CD4-positive, alpha-beta T cell (primary cell): ENCODE measurements at regions not wholly inside any gene's neighbourhood (a gene's known extent, or its start where the extent isn't known, plus 50 kb on each side); places are given as distances from the start of the nearest gene placed in this dataset.

Source experiments
- ATAC-seq: fragments of 200-7000 bp; cut with Tn5 transposase; one replicate; pipeline ENCODE4 v1.10.0; 2022; ENCODE audit warnings: mild to moderate bottlenecking; ENCODE audit not compliant: poor library complexity
- CTCF ChIA-PET: fragments of 350-600 bp; sonication (Branson Sonifier 250); formaldehyde crosslinking; loops from one replicate; lab custom pipeline; 2021; ENCODE audit warnings: antibody characterized with exemption, inconsistent platforms; lab: Charles Lee
- POLR2A ChIA-PET: fragments of 350-600 bp; sonication (Branson Sonifier 250); formaldehyde crosslinking; loops from one replicate; lab custom pipeline; 2021; ENCODE audit warnings: antibody characterized with exemption, inconsistent platforms; lab: Charles Lee
- DNase-seq, 14 experiments: peaks; one replicate each; pipeline ENCODE4 v3.0.0-alpha.2; 2013 to 2020; ENCODE audit warnings: mixed read lengths in 2 of 14
- H3K27ac ChIP-seq, 2 donors: one replicate each; pipeline versions ENCODE4 v1.5.1 to v1.7.0; 2013; ENCODE audit warnings: low read length in 2 of 2, low read depth in 1 of 2, mild to moderate bottlenecking in 1 of 2
- H3K27me3 ChIP-seq, 2 experiments: 1 replicate in 1 of 2; 2 replicates in 1 of 2; pipeline versions ENCODE4 v1.6.1 to v1.7.0; 2013; ENCODE audit warnings: low read length in 2 of 2, control low read depth in 1 of 2, mild to moderate bottlenecking in 1 of 2, moderate library complexity in 1 of 2; ENCODE audit not compliant: insufficient read depth in 2 of 2, control insufficient read depth in 1 of 2
- H3K36me3 ChIP-seq: one replicate; pipeline ENCODE4 v1.6.1; 2013; ENCODE audit warnings: low read length, control low read depth; ENCODE audit not compliant: insufficient read depth
- H3K4me1 ChIP-seq: one replicate; pipeline ENCODE4 v1.6.1; 2013; ENCODE audit warnings: low read length, control low read depth; ENCODE audit not compliant: insufficient read depth
- H3K4me3 ChIP-seq: one replicate; pipeline ENCODE4 v1.5.1; 2013; ENCODE audit warnings: mild to moderate bottlenecking, low read length, moderate library complexity
- H3K9me3 ChIP-seq, 2 experiments: 1 replicate in 1 of 2; 2 replicates in 1 of 2; pipeline versions ENCODE4 v1.6.1 to v1.7.0; 2013; ENCODE audit warnings: low read length in 2 of 2, mild to moderate bottlenecking in 2 of 2, control low read depth in 1 of 2, moderate library complexity in 1 of 2; ENCODE audit not compliant: control insufficient read depth in 1 of 2, insufficient read depth in 1 of 2
- H3K27ac Mint-ChIP-seq: one replicate; pipeline ENCODE4 v1.8.0; 2020; ENCODE audit warnings: mixed read lengths
- H3K27me3 Mint-ChIP-seq: one replicate; pipeline ENCODE4 v1.8.0; 2021; ENCODE audit warnings: mixed read lengths
- H3K36me3 Mint-ChIP-seq: one replicate; pipeline ENCODE4 v1.8.0; 2021; ENCODE audit warnings: low read depth, mixed read lengths
- H3K4me1 Mint-ChIP-seq: one replicate; pipeline ENCODE4 v1.8.0; 2021; ENCODE audit warnings: low read depth, mixed read lengths
- H3K4me3 Mint-ChIP-seq: one replicate; pipeline ENCODE4 v1.8.0; 2020; ENCODE audit warnings: mild to moderate bottlenecking, mixed read lengths
- H3K9me3 Mint-ChIP-seq: one replicate; pipeline ENCODE4 v1.8.0; 2020; ENCODE audit warnings: mixed read lengths
- intact Hi-C, 2 experiments: fragments of 100-400 bp; cut with DNase I in 1 of 2; cut with micrococcal nuclease in 1 of 2; formaldehyde crosslinking; loops; one replicate each; pipeline versions ENCODE4 v1.15.1 to v1.9.0; 2023 to 2025; cut with DNase I, micrococcal nuclease
- TF ChIP-seq, protein P1 (sequence below): fragments of 200-600 bp; IDR thresholded peaks from one replicate; pipeline ENCODE4 v1.8.0; 2022; ENCODE audit warnings: antibody characterized with exemption, mild to moderate bottlenecking

DNA sequence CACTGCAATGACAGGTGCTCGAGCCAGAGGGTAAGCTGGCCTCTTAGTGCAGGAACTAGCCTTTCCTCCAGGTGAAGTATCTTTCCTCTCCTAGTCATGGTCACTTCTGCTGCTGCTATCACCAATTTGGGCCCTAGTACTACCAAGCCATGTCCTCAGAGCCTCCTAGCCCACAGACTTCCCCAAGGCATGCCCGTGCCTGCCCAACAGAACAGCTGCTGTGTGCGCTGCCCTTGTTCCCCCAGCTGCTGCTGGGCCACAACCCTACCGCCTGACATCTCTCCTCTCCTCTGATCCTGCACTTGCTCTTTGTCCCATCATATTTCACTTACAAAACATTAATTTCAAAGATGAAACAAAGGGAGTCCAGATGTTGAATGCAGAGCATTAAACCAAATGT, 168.5 kb upstream of the FREM2 start:
- Histone ChIP-seq H3K4me1 (no peaks in the 10 kb centered on the region), H3K9me3 (peaks cover 0 to 5% of the 10 kb centered on the region in 2 experiments), H3K4me3 (no peak overlapping the region), H3K36me3 (no peaks in the 10 kb centered on the region), H3K27me3 (no peaks in the 10 kb centered on the region), H3K27ac (no peak overlapping the region)
- no peaks in the 10 kb centered on the region for H3K4me1 Mint-ChIP-seq
- no peak overlapping the region for H3K4me3 Mint-ChIP-seq
- ChIA-PET POLR2A (no interaction called here), CTCF (no interaction called here)
- intact Hi-C loops: no loop called here
- H3K36me3 Mint-ChIP-seq: no peaks in the 10 kb centered on the region
- ATAC-seq: no peak
- DNase-seq: no peak
- H3K27ac Mint-ChIP-seq: no peak overlapping the region
- peaks cover 13% of the 10 kb centered on the region for H3K27me3 Mint-ChIP-seq
- TF ChIP-seq, protein P1, sequence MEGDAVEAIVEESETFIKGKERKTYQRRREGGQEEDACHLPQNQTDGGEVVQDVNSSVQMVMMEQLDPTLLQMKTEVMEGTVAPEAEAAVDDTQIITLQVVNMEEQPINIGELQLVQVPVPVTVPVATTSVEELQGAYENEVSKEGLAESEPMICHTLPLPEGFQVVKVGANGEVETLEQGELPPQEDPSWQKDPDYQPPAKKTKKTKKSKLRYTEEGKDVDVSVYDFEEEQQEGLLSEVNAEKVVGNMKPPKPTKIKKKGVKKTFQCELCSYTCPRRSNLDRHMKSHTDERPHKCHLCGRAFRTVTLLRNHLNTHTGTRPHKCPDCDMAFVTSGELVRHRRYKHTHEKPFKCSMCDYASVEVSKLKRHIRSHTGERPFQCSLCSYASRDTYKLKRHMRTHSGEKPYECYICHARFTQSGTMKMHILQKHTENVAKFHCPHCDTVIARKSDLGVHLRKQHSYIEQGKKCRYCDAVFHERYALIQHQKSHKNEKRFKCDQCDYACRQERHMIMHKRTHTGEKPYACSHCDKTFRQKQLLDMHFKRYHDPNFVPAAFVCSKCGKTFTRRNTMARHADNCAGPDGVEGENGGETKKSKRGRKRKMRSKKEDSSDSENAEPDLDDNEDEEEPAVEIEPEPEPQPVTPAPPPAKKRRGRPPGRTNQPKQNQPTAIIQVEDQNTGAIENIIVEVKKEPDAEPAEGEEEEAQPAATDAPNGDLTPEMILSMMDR: no peak
- no peaks in the 10 kb centered on the region for H3K9me3 Mint-ChIP-seq

GRCh38 chr13:38519229-38519911, 167.5 kb upstream of the FREM2 start:
- Histone ChIP-seq H3K4me3 (no peak overlapping the region), H3K27me3 (no peaks in the 10 kb centered on the region), H3K9me3 (peaks cover 0 to 5% of the 10 kb centered on the region in 2 experiments), H3K4me1 (no peaks in the 10 kb centered on the region), H3K27ac (no peak overlapping the region), H3K36me3 (no peaks in the 10 kb centered on the region)
- ATAC-seq (no peak), DNase-seq (no peak)
- Mint-ChIP-seq H3K4me3 (no peak overlapping the region), H3K27me3 (peaks cover 13% of the 10 kb centered on the region), H3K9me3 (no peaks in the 10 kb centered on the region), H3K27ac (no peak overlapping the region), H3K4me1 (no peaks in the 10 kb centered on the region), H3K36me3 (no peaks in the 10 kb centered on the region)
- intact Hi-C loops: no loop called here
- ChIA-PET CTCF (no interaction called here), POLR2A (no interaction called here)
- TF ChIP-seq, protein P1: no peak

GRCh38 chr13:38520041-38520440, 166.8 kb upstream of the FREM2 start:
- intact Hi-C loops: no loop called here
- Histone ChIP-seq H3K9me3 (peaks cover 0 to 5% of the 10 kb centered on the region in 2 experiments), H3K27ac (no peak overlapping the region), H3K27me3 (no peaks in the 10 kb centered on the region), H3K36me3 (no peaks in the 10 kb centered on the region), H3K4me1 (no peaks in the 10 kb centered on the region), H3K4me3 (no peak overlapping the region)
- Mint-ChIP-seq H3K36me3 (no peaks in the 10 kb centered on the region), H3K9me3 (no peaks in the 10 kb centered on the region), H3K4me1 (no peaks in the 10 kb centered on the region), H3K27me3 (peaks cover 9% of the 10 kb centered on the region), H3K4me3 (no peak overlapping the region), H3K27ac (no peak overlapping the region)
- no peak for DNase-seq
- ATAC-seq: no peak
- CTCF ChIA-PET: no interaction called here
- POLR2A ChIA-PET: no interaction called here
- TF ChIP-seq, protein P1: no peak
